Bronchial epithelial cell (primary cell): ENCODE measurements at regions not wholly inside any gene's neighbourhood (a gene's known extent, or its start where the extent isn't known, plus 50 kb on each side); places are given as distances from the start of the nearest gene placed in this dataset.
"Not testable (repeated sequence)": the region's sequence is repeated elsewhere in the genome, so short reads cannot be mapped to it uniquely, and the experiment has no call there.

Experiments used
- DNase-seq: peaks from one replicate; pipeline ENCODE4 v3.0.0-alpha.2; 2010; ENCODE audit warnings: low read depth
- FAIRE-seq: peaks from 2 replicates; lab custom pipeline; 2011; peaks lifted over from hg19 to GRCh38; lab: Jason Lieb, UNC
- H3K27me3 ChIP-seq: 2 replicates; pipeline ENCODE4 v1.5.1; 2011; ENCODE audit warnings: low read length; ENCODE audit not compliant: control insufficient read depth, insufficient read depth
- H3K36me3 ChIP-seq: 2 replicates; pipeline ENCODE4 v1.5.1; 2011; ENCODE audit warnings: low read length; ENCODE audit not compliant: control insufficient read depth, insufficient read depth
- H3K4me3 ChIP-seq: 2 replicates; pipeline ENCODE4 v1.5.1; 2011; ENCODE audit warnings: mild to moderate bottlenecking, low read depth, low read length, control low read depth
- TF ChIP-seq, protein P1 (sequence below): IDR thresholded peaks from 2 replicates; pipeline ENCODE4 v1.5.1; 2011; ENCODE audit warnings: mild to moderate bottlenecking, moderate library complexity, low read length, control low read depth, inconsistent platforms; ENCODE audit not compliant: insufficient read depth, severe bottlenecking

DNA sequence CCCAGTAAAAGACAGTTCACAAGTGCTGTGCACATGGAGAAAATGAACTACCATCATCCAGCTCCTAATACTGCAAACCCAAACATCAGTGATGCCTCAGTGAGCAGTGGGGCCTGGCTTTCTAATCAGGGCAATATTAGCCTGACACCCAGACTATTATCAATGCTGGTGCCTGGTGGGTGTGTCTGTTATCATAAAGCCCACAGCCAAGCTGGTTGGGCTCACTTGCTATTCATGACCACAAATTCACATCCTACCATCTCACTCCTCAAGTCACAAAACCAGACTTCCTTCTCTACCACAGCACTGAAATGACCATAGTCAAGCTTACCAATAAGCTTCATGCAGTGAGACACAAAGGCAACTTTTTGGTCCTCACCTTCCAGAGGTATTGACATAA, 180.8 kb upstream of the PLN start:
- no peaks in the 10 kb centered on the region for H3K27me3 ChIP-seq
- no peaks in the 10 kb centered on the region for H3K36me3 ChIP-seq
- FAIRE-seq (no peak), DNase-seq (no peak)
- TF ChIP-seq, protein P1, sequence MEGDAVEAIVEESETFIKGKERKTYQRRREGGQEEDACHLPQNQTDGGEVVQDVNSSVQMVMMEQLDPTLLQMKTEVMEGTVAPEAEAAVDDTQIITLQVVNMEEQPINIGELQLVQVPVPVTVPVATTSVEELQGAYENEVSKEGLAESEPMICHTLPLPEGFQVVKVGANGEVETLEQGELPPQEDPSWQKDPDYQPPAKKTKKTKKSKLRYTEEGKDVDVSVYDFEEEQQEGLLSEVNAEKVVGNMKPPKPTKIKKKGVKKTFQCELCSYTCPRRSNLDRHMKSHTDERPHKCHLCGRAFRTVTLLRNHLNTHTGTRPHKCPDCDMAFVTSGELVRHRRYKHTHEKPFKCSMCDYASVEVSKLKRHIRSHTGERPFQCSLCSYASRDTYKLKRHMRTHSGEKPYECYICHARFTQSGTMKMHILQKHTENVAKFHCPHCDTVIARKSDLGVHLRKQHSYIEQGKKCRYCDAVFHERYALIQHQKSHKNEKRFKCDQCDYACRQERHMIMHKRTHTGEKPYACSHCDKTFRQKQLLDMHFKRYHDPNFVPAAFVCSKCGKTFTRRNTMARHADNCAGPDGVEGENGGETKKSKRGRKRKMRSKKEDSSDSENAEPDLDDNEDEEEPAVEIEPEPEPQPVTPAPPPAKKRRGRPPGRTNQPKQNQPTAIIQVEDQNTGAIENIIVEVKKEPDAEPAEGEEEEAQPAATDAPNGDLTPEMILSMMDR, result no peak
- no peak overlapping the region for H3K4me3 ChIP-seq

DNA sequence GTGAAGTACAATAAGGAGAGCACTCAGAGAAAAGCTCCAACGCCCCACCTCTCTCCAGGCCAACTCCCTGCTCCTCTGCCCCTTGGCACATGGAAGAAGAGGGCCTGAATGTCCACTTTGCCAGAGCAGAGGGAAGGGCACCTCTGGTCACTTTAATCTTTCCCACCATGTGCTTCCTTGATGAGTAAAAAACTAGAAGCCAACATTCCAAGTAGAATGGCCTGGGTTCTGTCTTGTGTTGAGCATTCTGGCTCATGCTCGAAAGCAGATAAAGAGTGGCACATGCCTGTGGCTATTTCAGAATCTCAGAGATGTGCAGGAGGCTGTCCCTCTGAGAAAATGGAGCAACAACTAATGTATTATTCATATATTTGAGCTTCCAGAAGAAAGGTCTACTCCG, 177.4 kb upstream of the PLN start:
- no peak overlapping the region for H3K4me3 ChIP-seq
- no peaks in the 10 kb centered on the region for H3K27me3 ChIP-seq
- FAIRE-seq, result no peak
- H3K36me3 ChIP-seq, result no peaks in the 10 kb centered on the region
- TF ChIP-seq, protein P1, result no peak
- no peak for DNase-seq

DNA sequence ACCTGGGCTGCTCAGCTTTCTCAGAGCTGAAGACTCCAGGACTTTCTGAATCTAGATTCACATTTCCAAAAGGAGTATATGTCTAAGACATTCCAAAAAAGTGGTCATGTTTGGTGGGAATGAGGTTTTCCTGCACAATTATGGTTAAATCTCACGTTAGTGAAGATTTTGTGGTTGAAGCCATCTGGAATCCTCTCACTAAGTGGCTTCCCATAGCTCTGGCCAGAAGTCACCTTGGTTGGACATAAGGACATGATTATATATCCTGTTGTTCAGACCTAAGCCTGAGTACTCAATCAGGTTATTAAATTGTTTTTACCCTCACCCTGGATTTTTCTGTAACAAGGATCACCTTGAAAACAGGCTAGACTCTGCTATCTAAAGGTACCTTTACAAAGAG, 176.1 kb upstream of the PLN start:
- DNase-seq, result no peak
- no peak overlapping the region for H3K4me3 ChIP-seq
- no peaks in the 10 kb centered on the region for H3K36me3 ChIP-seq
- no peaks in the 10 kb centered on the region for H3K27me3 ChIP-seq
- TF ChIP-seq, protein P1, result no peak
- no peak for FAIRE-seq

DNA sequence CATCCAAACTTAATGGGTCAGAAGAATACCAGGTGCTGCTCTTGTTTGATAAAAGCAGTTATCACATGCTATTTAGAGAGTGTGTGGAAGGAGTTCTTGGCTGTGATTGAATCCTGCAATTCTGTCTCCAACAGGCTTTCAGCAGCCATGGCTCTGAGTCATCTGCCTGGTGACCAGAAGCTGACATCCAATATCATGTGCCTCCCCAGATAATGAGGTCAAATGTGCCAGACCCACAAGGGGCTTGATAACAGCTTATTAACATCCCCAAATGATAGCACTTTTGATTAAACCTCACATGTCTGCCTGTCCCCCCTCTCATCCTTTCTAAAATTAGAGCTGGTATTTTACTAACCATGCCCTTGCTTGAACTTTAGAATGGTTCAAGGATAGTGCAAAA, 175.7 kb upstream of the PLN start:
- H3K4me3 ChIP-seq, result no peak overlapping the region
- TF ChIP-seq, protein P1, result no peak
- no peaks in the 10 kb centered on the region for H3K36me3 ChIP-seq
- H3K27me3 ChIP-seq, result no peaks in the 10 kb centered on the region
- DNase-seq, result peak; percentile 10
- no peak for FAIRE-seq

DNA sequence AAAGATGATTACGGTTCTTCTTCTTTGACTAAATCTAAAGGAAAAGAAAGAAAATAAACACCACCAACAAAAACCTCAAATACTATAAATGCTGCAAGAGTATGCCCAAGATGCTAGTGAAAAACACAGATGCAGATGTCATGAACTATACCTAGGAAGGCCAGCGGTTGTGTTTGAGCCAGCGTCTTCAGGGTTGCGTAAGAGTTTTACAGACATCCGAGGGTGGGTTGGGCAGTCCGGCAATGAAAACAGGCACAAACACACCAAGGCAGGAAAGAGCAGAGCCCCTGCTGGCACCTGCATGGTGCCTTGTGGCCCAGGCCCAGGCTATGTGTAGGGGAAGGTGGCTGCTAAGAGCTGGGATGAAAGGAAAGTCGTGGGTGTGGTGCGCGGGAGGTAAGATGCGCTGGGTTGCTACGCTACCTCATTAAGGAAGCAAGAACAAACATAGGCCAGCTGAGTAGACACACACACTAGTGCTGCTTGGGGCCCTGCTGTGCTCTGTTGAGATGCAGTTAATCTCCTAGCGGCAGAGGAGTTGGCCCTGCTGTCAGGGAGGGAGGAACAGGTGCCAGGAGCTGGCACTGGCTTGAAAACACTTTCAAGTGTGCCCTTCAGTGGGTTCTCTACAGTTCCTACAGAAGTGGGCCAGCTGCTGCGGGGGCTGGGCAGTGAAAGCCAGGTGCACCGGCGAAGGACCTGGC, 170.2 kb upstream of the PLN start:
- Histone ChIP-seq H3K36me3 (no peaks in the 10 kb centered on the region), H3K27me3 (no peaks in the 10 kb centered on the region), H3K4me3 (no peak overlapping the region)
- TF ChIP-seq, protein P1, result no peak
- no peak for FAIRE-seq
- no peak for DNase-seq

DNA sequence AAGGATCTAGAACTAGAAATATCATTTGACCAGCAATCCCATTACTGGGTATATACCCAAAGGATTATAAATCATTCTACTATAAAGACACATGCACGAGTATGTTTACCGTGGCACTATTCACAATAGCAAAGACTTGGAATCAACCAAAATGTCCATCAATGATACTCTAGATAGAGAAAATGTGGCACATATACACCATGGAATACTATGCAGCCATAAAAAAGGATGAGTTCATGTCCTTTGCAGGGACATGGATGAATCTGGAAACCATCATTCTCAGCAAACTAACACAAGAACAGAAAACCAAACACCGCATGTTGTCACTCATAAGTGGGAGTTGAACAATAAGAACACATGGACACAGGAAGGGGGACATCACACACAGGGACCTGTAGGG, 167.5 kb upstream of the PLN start:
- H3K4me3 ChIP-seq, DNase-seq, FAIRE-seq, H3K27me3 ChIP-seq, H3K36me3 ChIP-seq: not testable (repeated sequence)
